Activated T-cell treated with anti-CD3 and anti-CD28 coated beads, Interleukin-2, amount 50 U/mL, for 24 hours (primary cell): ENCODE measurements at regions not wholly inside any gene's neighbourhood (a gene's known extent, or its start where the extent isn't known, plus 50 kb on each side); places are given as distances from the start of the nearest gene placed in this dataset.

Experiments
- DNase-seq: peaks from one replicate; pipeline ENCODE4 v3.0.0-alpha.2; 2020
- H3K27ac Mint-ChIP-seq: 2 replicates; pipeline ENCODE4 v1.8.0; 2020; ENCODE audit warnings: mild to moderate bottlenecking, mixed read lengths
- H3K27me3 Mint-ChIP-seq: 2 replicates; pipeline ENCODE4 v1.8.0; 2020; ENCODE audit warnings: mixed read lengths
- H3K36me3 Mint-ChIP-seq: 2 replicates; pipeline ENCODE4 v1.8.0; 2020; ENCODE audit warnings: low read depth, mixed read lengths
- H3K4me1 Mint-ChIP-seq: 2 replicates; pipeline ENCODE4 v1.8.0; 2020; ENCODE audit warnings: low read depth, mixed read lengths
- H3K4me3 Mint-ChIP-seq: 2 replicates; pipeline ENCODE4 v1.8.0; 2020; ENCODE audit warnings: mild to moderate bottlenecking, moderate library complexity, mixed read lengths
- H3K9me3 Mint-ChIP-seq: 2 replicates; pipeline ENCODE4 v1.8.0; 2020; ENCODE audit warnings: mixed read lengths

- Mint-ChIP-seq H3K27ac (peak overlapping the region; percentile 89), H3K27me3 (no peaks in the 10 kb centered on the region), H3K4me3 (peak overlapping the region; percentile 48), H3K9me3 (peaks cover 3% of the 10 kb centered on the region), H3K36me3 (no peaks in the 10 kb centered on the region), H3K4me1 (peaks cover 31% of the 10 kb centered on the region)
- DNase-seq: peak; percentile 36
Measured at GRCh38 chr21:15514073-15514946, 215.5 kb upstream of the USP25 start.

- peaks cover 3% of the 10 kb centered on the region for H3K9me3 Mint-ChIP-seq
- H3K36me3 Mint-ChIP-seq: no peaks in the 10 kb centered on the region
- no peak overlapping the region for H3K27ac Mint-ChIP-seq
- DNase-seq: no peak
- peaks cover 37% of the 10 kb centered on the region for H3K4me1 Mint-ChIP-seq
- no peaks in the 10 kb centered on the region for H3K27me3 Mint-ChIP-seq
- no peak overlapping the region for H3K4me3 Mint-ChIP-seq
Measured at GRCh38 chr21:15515908-15516307, 213.9 kb upstream of the USP25 start.

- H3K9me3 Mint-ChIP-seq: peaks cover 3% of the 10 kb centered on the region
- H3K27ac Mint-ChIP-seq: no peak overlapping the region
- H3K4me3 Mint-ChIP-seq: no peak overlapping the region
- no peaks in the 10 kb centered on the region for H3K36me3 Mint-ChIP-seq
- DNase-seq: no peak
- H3K27me3 Mint-ChIP-seq: no peaks in the 10 kb centered on the region
- peaks cover 40% of the 10 kb centered on the region for H3K4me1 Mint-ChIP-seq
Measured at GRCh38 chr21:15517394-15517793, 212.4 kb upstream of the USP25 start.

- no peak overlapping the region for H3K4me3 Mint-ChIP-seq
- no peak for DNase-seq
Measured at GRCh38 chr21:15520811-15521643, 208.8 kb upstream of the USP25 start.

GRCh38 chr21:15521644-15522001 is 208.2 kb upstream of the USP25 start:
- no peak overlapping the region for H3K27ac Mint-ChIP-seq
- DNase-seq: no peak

More at GRCh38 chr21:15520811-15521643, 208.8 kb upstream of the USP25 start:
- Mint-ChIP-seq H3K4me1 (peaks cover 38% of the 10 kb centered on the region), H3K9me3 (peaks cover 3% of the 10 kb centered on the region), H3K36me3 (no peaks in the 10 kb centered on the region), H3K27me3 (no peaks in the 10 kb centered on the region), H3K27ac (no peak overlapping the region)

GRCh38 chr21:15522148-15522547 is 207.6 kb upstream of the USP25 start:
- H3K27ac Mint-ChIP-seq: no peak overlapping the region
- H3K27me3 Mint-ChIP-seq: no peaks in the 10 kb centered on the region
- DNase-seq: no peak
- no peaks in the 10 kb centered on the region for H3K36me3 Mint-ChIP-seq
- peaks cover 3% of the 10 kb centered on the region for H3K9me3 Mint-ChIP-seq
- H3K4me1 Mint-ChIP-seq: peaks cover 47% of the 10 kb centered on the region
- no peak overlapping the region for H3K4me3 Mint-ChIP-seq

More at GRCh38 chr21:15521644-15522001, 208.2 kb upstream of the USP25 start:
- Mint-ChIP-seq H3K36me3 (no peaks in the 10 kb centered on the region), H3K9me3 (peaks cover 3% of the 10 kb centered on the region), H3K27me3 (no peaks in the 10 kb centered on the region), H3K4me1 (peaks cover 44% of the 10 kb centered on the region), H3K4me3 (no peak overlapping the region)

GRCh38 chr21:15524855-15525254 is 204.9 kb upstream of the USP25 start:
- no peaks in the 10 kb centered on the region for H3K36me3 Mint-ChIP-seq
- no peak overlapping the region for H3K4me3 Mint-ChIP-seq
- no peak for DNase-seq
- peak overlapping the region; percentile 16 for H3K27ac Mint-ChIP-seq
- no peaks in the 10 kb centered on the region for H3K27me3 Mint-ChIP-seq
- H3K9me3 Mint-ChIP-seq: peaks cover 1% of the 10 kb centered on the region
- peaks cover 43% of the 10 kb centered on the region for H3K4me1 Mint-ChIP-seq

GRCh38 chr21:15526798-15527197 is 203.0 kb upstream of the USP25 start:
- Mint-ChIP-seq H3K4me3 (no peak overlapping the region), H3K9me3 (peaks cover 3% of the 10 kb centered on the region), H3K27ac (no peak overlapping the region), H3K27me3 (peaks cover 3% of the 10 kb centered on the region), H3K4me1 (peaks cover 32% of the 10 kb centered on the region), H3K36me3 (no peaks in the 10 kb centered on the region)
- DNase-seq: no peak

GRCh38 chr21:15528346-15528745 is 201.4 kb upstream of the USP25 start:
- Mint-ChIP-seq H3K27ac (no peak overlapping the region), H3K4me1 (peaks cover 31% of the 10 kb centered on the region), H3K27me3 (peaks cover 3% of the 10 kb centered on the region), H3K4me3 (no peak overlapping the region), H3K9me3 (peaks cover 3% of the 10 kb centered on the region), H3K36me3 (no peaks in the 10 kb centered on the region)
- no peak for DNase-seq

GRCh38 chr21:15531986-15532385 is 197.8 kb upstream of the USP25 start:
- Mint-ChIP-seq H3K36me3 (no peaks in the 10 kb centered on the region), H3K9me3 (peaks cover 3% of the 10 kb centered on the region), H3K27ac (no peak overlapping the region), H3K4me3 (no peak overlapping the region), H3K27me3 (peaks cover 8% of the 10 kb centered on the region), H3K4me1 (peaks cover 9% of the 10 kb centered on the region)
- DNase-seq: no peak

GRCh38 chr21:15533618-15534017 is 196.2 kb upstream of the USP25 start:
- DNase-seq: no peak
- no peak overlapping the region for H3K27ac Mint-ChIP-seq
- H3K4me3 Mint-ChIP-seq: no peak overlapping the region
- peaks cover 3% of the 10 kb centered on the region for H3K9me3 Mint-ChIP-seq
- H3K27me3 Mint-ChIP-seq: peaks cover 11% of the 10 kb centered on the region
- H3K4me1 Mint-ChIP-seq: peaks cover 8% of the 10 kb centered on the region
- H3K36me3 Mint-ChIP-seq: no peaks in the 10 kb centered on the region

GRCh38 chr21:15534450-15534886 is 195.3 kb upstream of the USP25 start:
- Mint-ChIP-seq H3K4me3 (no peak overlapping the region), H3K4me1 (peaks cover 8% of the 10 kb centered on the region), H3K36me3 (no peaks in the 10 kb centered on the region), H3K27me3 (peaks cover 16% of the 10 kb centered on the region), H3K9me3 (peaks cover 3% of the 10 kb centered on the region), H3K27ac (no peak overlapping the region)
- DNase-seq: no peak

GRCh38 chr21:15539376-15539775 is 190.4 kb upstream of the USP25 start:
- Mint-ChIP-seq H3K9me3 (no peaks in the 10 kb centered on the region), H3K27ac (no peak overlapping the region), H3K36me3 (no peaks in the 10 kb centered on the region), H3K4me3 (no peak overlapping the region), H3K27me3 (peaks cover 9% of the 10 kb centered on the region), H3K4me1 (peaks cover 5% of the 10 kb centered on the region)
- no peak for DNase-seq

GRCh38 chr21:15543473-15543872 is 186.3 kb upstream of the USP25 start:
- no peaks in the 10 kb centered on the region for H3K9me3 Mint-ChIP-seq
- no peaks in the 10 kb centered on the region for H3K4me1 Mint-ChIP-seq
- H3K27ac Mint-ChIP-seq: no peak overlapping the region
- no peaks in the 10 kb centered on the region for H3K36me3 Mint-ChIP-seq
- H3K27me3 Mint-ChIP-seq: peaks cover 10% of the 10 kb centered on the region
- no peak overlapping the region for H3K4me3 Mint-ChIP-seq
- no peak for DNase-seq

- no peaks in the 10 kb centered on the region for H3K9me3 Mint-ChIP-seq
- H3K36me3 Mint-ChIP-seq: no peaks in the 10 kb centered on the region
- H3K4me3 Mint-ChIP-seq: no peak overlapping the region
- peaks cover 13% of the 10 kb centered on the region for H3K4me1 Mint-ChIP-seq
- no peak for DNase-seq
- peaks cover 4% of the 10 kb centered on the region for H3K27me3 Mint-ChIP-seq
- no peak overlapping the region for H3K27ac Mint-ChIP-seq
Measured at GRCh38 chr21:15549671-15550070, 180.1 kb upstream of the USP25 start.
